ENCODE measurements at regions not wholly inside any gene's neighbourhood (a gene's known extent, or its start where the extent isn't known, plus 50 kb on each side); places are given as distances from the start of the nearest gene placed in this dataset.

GRCh38 chr4:96390404-96390803, 550.5 kb downstream of the PDHA2 start:
- Histone ChIP-seq H3K9ac (ENCODE audit: insufficient read depth, low read length, poor library complexity, severe bottlenecking) (no peak overlapping the region), H3K27me3 (ENCODE audit: control insufficient read depth in 2 of 2, insufficient read depth in 2 of 2, low read length in 2 of 2) (no peaks in the 10 kb centered on the region), H4K20me1 (ENCODE audit: insufficient read depth, low read length) (no peaks in the 10 kb centered on the region), H3K4me1 (ENCODE audit: control insufficient read depth in 1 of 2, insufficient read depth in 2 of 2, low read length in 2 of 2) (no peaks in the 10 kb centered on the region), H3K27ac (ENCODE audit: low read depth in 1 of 2, low read length in 2 of 2) (no peak overlapping the region), H3K4me3 (replicated peaks in 1 of 3; ENCODE audit: low read depth in 2 of 3, low read length in 3 of 3) (no peak overlapping the region), H3K9me3 (replicated peaks in 1 of 2; ENCODE audit: control insufficient read depth in 1 of 2, insufficient read depth in 1 of 2, low read length in 2 of 2) (peaks cover 0 to 8% of the 10 kb centered on the region in 2 donors), H3K4me2 (replicated peaks; ENCODE audit: extremely low read depth, low read length, poor library complexity, severe bottlenecking) (no peak overlapping the region), H3K36me3 (replicated peaks in 1 of 2; ENCODE audit: control insufficient read depth in 1 of 2, insufficient read depth in 2 of 2, low read length in 2 of 2) (no peaks in the 10 kb centered on the region), H2AFZ (ENCODE audit: insufficient read depth, low read depth, low read length, poor library complexity, severe bottlenecking) (no peak overlapping the region), H3K79me2 (ENCODE audit: insufficient read depth, low read length) (no peaks in the 10 kb centered on the region)
- Mint-ChIP-seq H3K4me1 (no peaks in the 10 kb centered on the region), H3K27me3 (ENCODE audit: low read depth in 3 of 3) (peaks cover 0 to 3% (median 0%) of the 10 kb centered on the region in 3 donors), H3K27ac (no peak overlapping the region), H3K36me3 (no peaks in the 10 kb centered on the region), H3K4me3 (no peak overlapping the region), H3K9me3 (peaks cover 2 to 12% (median 5%) of the 10 kb centered on the region in 7 donors)
- DNase-seq: no peak
- intact Hi-C loops (cut with micrococcal nuclease): no loop called here
- 90% methylated on average over 2 of the region's 5 CpGs for WGBS (ENCODE audit: insufficient coverage)
- TF ChIP-seq CTCF (IDR thresholded peaks at IDR 0.05): no peak

GRCh38 chr4:96395747-96396146, 555.9 kb downstream of the PDHA2 start:
- H3K4me1 ChIP-seq (ENCODE audit: control insufficient read depth in 1 of 2, insufficient read depth in 2 of 2, low read length in 2 of 2): no peaks in the 10 kb centered on the region
- no peaks in the 10 kb centered on the region for H3K36me3 ChIP-seq (replicated peaks in 1 of 2; ENCODE audit: control insufficient read depth in 1 of 2, insufficient read depth in 2 of 2, low read length in 2 of 2)
- no peaks in the 10 kb centered on the region for H3K27me3 ChIP-seq (ENCODE audit: control insufficient read depth in 2 of 2, insufficient read depth in 2 of 2, low read length in 2 of 2)
- no peak overlapping the region for H3K27ac ChIP-seq (ENCODE audit: low read depth in 1 of 2, low read length in 2 of 2)
- no peak overlapping the region for H2AFZ ChIP-seq (ENCODE audit: insufficient read depth, low read depth, low read length, poor library complexity, severe bottlenecking)
- H3K27ac Mint-ChIP-seq: no peak overlapping the region
- DNase-seq: no peak
- no peak overlapping the region for H3K4me2 ChIP-seq (replicated peaks; ENCODE audit: extremely low read depth, low read length, poor library complexity, severe bottlenecking)
- no peaks in the 10 kb centered on the region for H3K36me3 Mint-ChIP-seq
- TF ChIP-seq CTCF (IDR thresholded peaks at IDR 0.05): no peak
- H4K20me1 ChIP-seq (ENCODE audit: insufficient read depth, low read length): no peaks in the 10 kb centered on the region
- H3K4me3 Mint-ChIP-seq: no peak overlapping the region
- peaks cover 2 to 11% (median 3%) of the 10 kb centered on the region in 7 donors for H3K9me3 Mint-ChIP-seq
- no peaks in the 10 kb centered on the region for H3K27me3 Mint-ChIP-seq (ENCODE audit: low read depth in 3 of 3)
- intact Hi-C loops (cut with micrococcal nuclease): no loop called here
- H3K4me1 Mint-ChIP-seq: no peaks in the 10 kb centered on the region
- H3K9me3 ChIP-seq (replicated peaks in 1 of 2; ENCODE audit: control insufficient read depth in 1 of 2, insufficient read depth in 1 of 2, low read length in 2 of 2): peaks cover 4 to 7% of the 10 kb centered on the region in 2 donors
- H3K79me2 ChIP-seq (ENCODE audit: insufficient read depth, low read length): no peaks in the 10 kb centered on the region
- H3K9ac ChIP-seq (ENCODE audit: insufficient read depth, low read length, poor library complexity, severe bottlenecking): no peak overlapping the region
- no peak overlapping the region for H3K4me3 ChIP-seq (replicated peaks in 1 of 3; ENCODE audit: low read depth in 2 of 3, low read length in 3 of 3)
